ENCODE measurements at regions not wholly inside any gene's neighbourhood (a gene's known extent, or its start where the extent isn't known, plus 50 kb on each side); places are given as distances from the start of the nearest gene placed in this dataset.

- DNase-seq, result no peak
These were observed 1622.8 kb downstream of the HACE1 start for GRCh38 chr6:103236923-103237322.

GRCh38 chr6:103231181-103231580 is 1628.5 kb downstream of the HACE1 start:
- no peak for DNase-seq

GRCh38 chr6:103215847-103216246 is 1643.9 kb downstream of the HACE1 start:
- DNase-seq, result no peak

GRCh38 chr6:103210686-103211085 is 1649.0 kb downstream of the HACE1 start:
- no peak for DNase-seq

- no peak for DNase-seq
These were observed 1661.3 kb downstream of the HACE1 start for GRCh38 chr6:103198386-103198785.

GRCh38 chr6:103193413-103193812 is 1666.3 kb downstream of the HACE1 start:
- DNase-seq, result no peak

GRCh38 chr6:103191391-103192093 is 1668.2 kb downstream of the HACE1 start:
- DNase-seq, result no peak

- DNase-seq, result no peak
These were observed 1674.9 kb downstream of the HACE1 start for GRCh38 chr6:103184776-103185175.

- no peak for DNase-seq
These were observed 1675.8 kb downstream of the HACE1 start for GRCh38 chr6:103183831-103184411.

- DNase-seq, result no peak
These were observed 1681.5 kb downstream of the HACE1 start for GRCh38 chr6:103178193-103178592.

GRCh38 chr6:103177791-103178190 is 1681.9 kb downstream of the HACE1 start:
- no peak for DNase-seq

GRCh38 chr6:103175056-103175455 is 1684.7 kb downstream of the HACE1 start:
- no peak for DNase-seq

- DNase-seq, result no peak
These were observed 1692.2 kb downstream of the HACE1 start for GRCh38 chr6:103167345-103168071.

GRCh38 chr6:103154779-103155572 is 1704.7 kb downstream of the HACE1 start:
- DNase-seq, result no peak

- DNase-seq, result no peak
These were observed 1706.7 kb downstream of the HACE1 start for GRCh38 chr6:103153016-103153415.

GRCh38 chr6:103142902-103143301 is 1716.8 kb downstream of the HACE1 start:
- DNase-seq, result no peak

GRCh38 chr6:103140308-103141027 is 1719.3 kb downstream of the HACE1 start:
- no peak for DNase-seq

GRCh38 chr6:103139377-103139776 is 1720.3 kb downstream of the HACE1 start:
- no peak for DNase-seq

- DNase-seq, result no peak
These were observed 1731.0 kb downstream of the GRIK2 start for GRCh38 chr6:103124471-103124870.

- DNase-seq, result no peak
These were observed 1729.5 kb downstream of the GRIK2 start for GRCh38 chr6:103122766-103123601.

GRCh38 chr6:103119056-103119455 is 1725.5 kb downstream of the GRIK2 start:
- no peak for DNase-seq

GRCh38 chr6:103114582-103114981 is 1721.1 kb downstream of the GRIK2 start:
- no peak for DNase-seq

Measured in CD4-positive, alpha-beta T cell treated with Interleukin-17A for 1 hour (primary cell).